Activated CD8-positive, alpha-beta T cell treated with anti-CD3 and anti-CD28 coated beads for 36 hours (primary cell): ENCODE measurements at regions not wholly inside any gene's neighbourhood (a gene's known extent, or its start where the extent isn't known, plus 50 kb on each side); places are given as distances from the start of the nearest gene placed in this dataset.

Experiments used
- ATAC-seq: fragments of 200-7000 bp; cut with Tn5 transposase; one replicate; pipeline ENCODE4 v1.10.0; 2021; ENCODE audit warnings: mild to moderate bottlenecking, moderate library complexity
- CTCF ChIA-PET: fragments of 350-600 bp; sonication (Branson Sonifier 250); formaldehyde crosslinking; loops from one replicate; lab custom pipeline; 2021; ENCODE audit warnings: antibody characterized with exemption; lab: Charles Lee
- POLR2A ChIA-PET: fragments of 350-600 bp; sonication (Branson Sonifier 250); formaldehyde crosslinking; loops from one replicate; lab custom pipeline; 2021; ENCODE audit warnings: antibody characterized with exemption; lab: Charles Lee
- DNase-seq: peaks from one replicate; pipeline ENCODE4 v3.0.0-alpha.2; 2020
- H3K27ac Mint-ChIP-seq: one replicate; pipeline ENCODE4 v1.8.0; 2021; ENCODE audit warnings: mild to moderate bottlenecking, mixed read lengths
- H3K27me3 Mint-ChIP-seq: one replicate; pipeline ENCODE4 v1.8.0; 2021; ENCODE audit warnings: mixed read lengths
- H3K36me3 Mint-ChIP-seq: one replicate; pipeline ENCODE4 v1.8.0; 2021; ENCODE audit warnings: low read depth, mixed read lengths
- H3K4me1 Mint-ChIP-seq: one replicate; pipeline ENCODE4 v1.8.0; 2021; ENCODE audit warnings: low read depth, mixed read lengths
- H3K4me3 Mint-ChIP-seq: one replicate; pipeline ENCODE4 v1.8.0; 2021; ENCODE audit warnings: mild to moderate bottlenecking, moderate library complexity, mixed read lengths
- H3K9me3 Mint-ChIP-seq: one replicate; pipeline ENCODE4 v1.8.0; 2021; ENCODE audit warnings: mixed read lengths
- CTCF ChIP-seq: fragments of 200-600 bp; IDR thresholded peaks from one replicate; pipeline ENCODE4 v1.8.0; 2022; ENCODE audit warnings: antibody characterized with exemption, mild to moderate bottlenecking
- intact Hi-C: fragments of 100-400 bp; cut with micrococcal nuclease; formaldehyde crosslinking; loops from one replicate; pipeline ENCODE4 v1.10.0; 2022

GRCh38 chr4:14083150-14083549, 455.6 kb upstream of the BOD1L1 start:
- Mint-ChIP-seq H3K36me3 (no peaks in the 10 kb centered on the region), H3K4me1 (no peaks in the 10 kb centered on the region), H3K9me3 (peaks cover 2% of the 10 kb centered on the region), H3K27ac (no peak overlapping the region), H3K27me3 (no peaks in the 10 kb centered on the region), H3K4me3 (no peak overlapping the region)
- ChIA-PET POLR2A (no interaction called here), CTCF (no interaction called here)
- DNase-seq (no peak), ATAC-seq (no peak)
- TF ChIP-seq CTCF, result no peak
- intact Hi-C loops, result no loop called here

- Mint-ChIP-seq H3K9me3 (peaks cover 2% of the 10 kb centered on the region), H3K36me3 (no peaks in the 10 kb centered on the region), H3K27me3 (no peaks in the 10 kb centered on the region), H3K4me3 (no peak overlapping the region), H3K27ac (no peak overlapping the region), H3K4me1 (no peaks in the 10 kb centered on the region)
- DNase-seq, result no peak
- intact Hi-C loops, result no loop called here
- TF ChIP-seq CTCF, result no peak
- POLR2A ChIA-PET, result no interaction called here
- CTCF ChIA-PET, result no interaction called here
- ATAC-seq, result no peak
These were observed 457.1 kb upstream of the BOD1L1 start for GRCh38 chr4:14084598-14084997.

- Mint-ChIP-seq H3K36me3 (no peaks in the 10 kb centered on the region), H3K4me1 (no peaks in the 10 kb centered on the region), H3K27ac (no peak overlapping the region), H3K4me3 (no peak overlapping the region), H3K9me3 (peaks cover 2% of the 10 kb centered on the region), H3K27me3 (no peaks in the 10 kb centered on the region)
- intact Hi-C loops, result no loop called here
- CTCF ChIA-PET, result no interaction called here
- DNase-seq (no peak), ATAC-seq (no peak)
- no peak for TF ChIP-seq CTCF
- POLR2A ChIA-PET, result no interaction called here
These were observed 459.9 kb upstream of the BOD1L1 start for GRCh38 chr4:14087459-14087858.

- ChIA-PET CTCF (no interaction called here), POLR2A (no interaction called here)
- no peak overlapping the region for H3K4me3 Mint-ChIP-seq
- H3K27me3 Mint-ChIP-seq, result no peaks in the 10 kb centered on the region
- intact Hi-C loops, result loop anchor here (1.0 kb wide), 1 partner anchor 20 kb away; no protein-coding TSS in a partner anchor
- H3K27ac Mint-ChIP-seq, result no peak overlapping the region
- no peak for TF ChIP-seq CTCF
- ATAC-seq (no peak), DNase-seq (no peak)
- peaks cover 2% of the 10 kb centered on the region for H3K9me3 Mint-ChIP-seq
- H3K4me1 Mint-ChIP-seq, result no peaks in the 10 kb centered on the region
- no peaks in the 10 kb centered on the region for H3K36me3 Mint-ChIP-seq
These were observed 460.4 kb upstream of the BOD1L1 start for GRCh38 chr4:14087921-14088320.

- ATAC-seq (no peak), DNase-seq (no peak)
- H3K27ac Mint-ChIP-seq, result no peak overlapping the region
- POLR2A ChIA-PET, result no interaction called here
- H3K9me3 Mint-ChIP-seq, result no peaks in the 10 kb centered on the region
- no peak for TF ChIP-seq CTCF
- intact Hi-C loops, result no loop called here
- no peaks in the 10 kb centered on the region for H3K36me3 Mint-ChIP-seq
- H3K4me1 Mint-ChIP-seq, result no peaks in the 10 kb centered on the region
- CTCF ChIA-PET, result no interaction called here
- H3K27me3 Mint-ChIP-seq, result no peaks in the 10 kb centered on the region
- no peak overlapping the region for H3K4me3 Mint-ChIP-seq
These were observed 464.0 kb upstream of the BOD1L1 start for GRCh38 chr4:14091531-14091930.
